ENCODE measurements at regions not wholly inside any gene's neighbourhood (a gene's known extent, or its start where the extent isn't known, plus 50 kb on each side); places are given as distances from the start of the nearest gene placed in this dataset.

DNA sequence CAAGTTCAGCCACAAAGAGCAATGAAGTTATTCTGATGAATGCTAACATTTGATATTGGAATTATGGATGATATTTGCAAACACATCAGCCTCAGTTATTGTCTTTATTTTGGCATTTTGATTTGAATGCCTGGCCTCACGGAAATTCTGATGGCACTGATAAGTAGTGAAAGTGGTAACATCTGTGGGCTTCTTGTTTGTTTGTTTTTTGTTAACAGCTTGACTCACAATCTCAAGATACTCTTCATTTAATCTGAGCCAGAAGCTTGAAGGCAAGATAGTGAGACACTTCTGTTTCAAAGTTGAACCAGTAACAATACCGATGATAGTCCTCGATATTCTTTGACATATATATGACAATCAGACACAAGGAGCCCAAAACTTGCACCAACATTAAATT is 182.9 kb upstream of the NFIA start:
- H2BK15ac ChIP-seq (ENCODE audit: low read depth, low read length): no peak overlapping the region
- TF ChIP-seq CTCF (conservative IDR thresholded peaks at IDR 0.05): no peak
- H2BK20ac ChIP-seq (ENCODE audit: low read depth, low read length, poor library complexity, severe bottlenecking): no peak overlapping the region
- no peaks in the 10 kb centered on the region for H3K23me2 ChIP-seq (ENCODE audit: insufficient read length, low read depth, low read length, poor library complexity, severe bottlenecking)
- no peak overlapping the region for H3K4me2 ChIP-seq (ENCODE audit: insufficient read depth, insufficient read length, low read length)
- H3K27me3 ChIP-seq (ENCODE audit: insufficient read depth, low read length): no peaks in the 10 kb centered on the region
- H4K20me1 ChIP-seq (ENCODE audit: control insufficient read depth, insufficient read depth, insufficient read length): no peaks in the 10 kb centered on the region
- H3K27me3 Mint-ChIP-seq (ENCODE audit: low read depth): no peaks in the 10 kb centered on the region
- no peak overlapping the region for H4K91ac ChIP-seq (ENCODE audit: insufficient read length, low read depth, low read length)
- H3K4me1 ChIP-seq (ENCODE audit: insufficient read depth, low read length): peaks cover 7% of the 10 kb centered on the region; the same call in 1 of the 2 replicates
- no peak overlapping the region for H2AK5ac ChIP-seq (ENCODE audit: insufficient read length, low read length)
- no peak overlapping the region for H4K5ac ChIP-seq (ENCODE audit: insufficient read length, low read depth, low read length)
- H3K9me3 ChIP-seq (ENCODE audit: control insufficient read depth, low read depth, low read length): no peaks in the 10 kb centered on the region
- H3K27ac ChIP-seq (ENCODE audit: insufficient read length, low read depth, low read length): no peak overlapping the region
- no peak overlapping the region for H3K9ac ChIP-seq (ENCODE audit: extremely low read depth, insufficient read length, low read length)
- no peak overlapping the region for H3K14ac ChIP-seq (ENCODE audit: insufficient read depth, low read length)
- no peak overlapping the region for H2AFZ ChIP-seq (ENCODE audit: low read length)
- no peak overlapping the region for H3K4me3 Mint-ChIP-seq
- H4K8ac ChIP-seq (replicated peaks; ENCODE audit: insufficient read length, low read depth, low read length): no peak overlapping the region
- no peak overlapping the region for H2BK5ac ChIP-seq (ENCODE audit: insufficient read length, low read length)
- no peak overlapping the region for H3K18ac ChIP-seq (ENCODE audit: insufficient read length, low read depth, low read length)
- H2BK120ac ChIP-seq (ENCODE audit: low read depth, low read length, poor library complexity, severe bottlenecking): no peak overlapping the region
- H2BK12ac ChIP-seq (ENCODE audit: insufficient read length, low read depth, low read length): no peak overlapping the region
- no peaks in the 10 kb centered on the region for H3K36me3 Mint-ChIP-seq (ENCODE audit: insufficient read depth in 1 of 3, low read depth in 3 of 3)
- H3K4me1 Mint-ChIP-seq: peaks cover 24 to 25% of the 10 kb centered on the region in 2 experiments
- H3K27ac Mint-ChIP-seq: no peak overlapping the region
- H3K23ac ChIP-seq (ENCODE audit: insufficient read length, low read depth, low read length): no peak overlapping the region
- no peaks in the 10 kb centered on the region for H3K79me1 ChIP-seq (ENCODE audit: insufficient read depth, low read depth, low read length, poor library complexity, severe bottlenecking)
- H3T11ph ChIP-seq (ENCODE audit: low read length): no peak overlapping the region
- no peaks in the 10 kb centered on the region for H3K79me2 ChIP-seq (ENCODE audit: insufficient read depth, low read length)
- no peak overlapping the region for H3K4ac ChIP-seq (ENCODE audit: low read depth, low read length)
- no peaks in the 10 kb centered on the region; a peak in 1 of 5 replicates for H3K9me3 Mint-ChIP-seq
- WGBS (ENCODE audit: extremely low coverage, insufficient read length, low lambda C conversion rate): no CpG with 5 or more reads among the region's 3 CpGs
- DNase-seq: no peak
- H3K56ac ChIP-seq (ENCODE audit: insufficient read length, low read depth, low read length): no peak overlapping the region
